MM.1S (cell line): ENCODE measurements at regions not wholly inside any gene's neighbourhood (a gene's known extent, or its start where the extent isn't known, plus 50 kb on each side); places are given as distances from the start of the nearest gene placed in this dataset.

ENCODE experiments used
- DNase-seq: peaks from one replicate; pipeline ENCODE4 v3.0.0-alpha.2; 2015
- H2AFZ ChIP-seq: fragments of 300-600 bp; sonication (generic); 2 replicates; pipeline ENCODE4 v1.6.0; 2016; ENCODE audit warnings: antibody characterized with exemption, low read length
- H3F3A ChIP-seq: fragments of 300-600 bp; sonication (generic); 2 replicates; pipeline ENCODE4 v1.6.1; 2016; ENCODE audit warnings: mild to moderate bottlenecking, antibody characterized with exemption, low read length, moderate library complexity, mixed read lengths; ENCODE audit not compliant: insufficient read depth
- H3K27ac ChIP-seq: fragments of 300-600 bp; sonication (generic); 2 replicates; pipeline ENCODE4 v1.5.1; 2016; ENCODE audit warnings: mild to moderate bottlenecking, low read length
- H3K27me3 ChIP-seq: fragments of 300-600 bp; sonication (generic); replicated peaks from 2 replicates; pipeline ENCODE4 v1.6.0; 2016; ENCODE audit warnings: low read length; ENCODE audit not compliant: insufficient read depth
- H3K36me3 ChIP-seq: fragments of 300-600 bp; sonication (generic); replicated peaks from 2 replicates; pipeline ENCODE4 v1.6.1; 2016; ENCODE audit warnings: mild to moderate bottlenecking, low read length, mixed read lengths; ENCODE audit not compliant: insufficient read depth
- H3K4me1 ChIP-seq: fragments of 300-600 bp; sonication (generic); 2 replicates; pipeline ENCODE4 v1.6.1; 2016; ENCODE audit warnings: low read length, mixed read lengths
- H3K4me2 ChIP-seq: fragments of 300-600 bp; sonication (generic); 2 replicates; pipeline ENCODE4 v1.6.0; 2016; ENCODE audit warnings: low read depth, low read length
- H3K4me3 ChIP-seq: fragments of 300-600 bp; sonication (generic); 2 replicates; pipeline ENCODE4 v1.5.1; 2016; ENCODE audit warnings: low read length, mixed read lengths
- H3K79me2 ChIP-seq: fragments of 300-600 bp; sonication (generic); 2 replicates; pipeline ENCODE4 v1.6.1; 2016; ENCODE audit warnings: mixed run types, low read length, mixed read lengths
- H3K9ac ChIP-seq: fragments of 300-600 bp; sonication (generic); 2 replicates; pipeline ENCODE4 v1.6.1; 2016; ENCODE audit warnings: low read length, mixed read lengths
- H3K9me2 ChIP-seq: fragments of 300-600 bp; sonication (generic); replicated peaks from 2 replicates; pipeline ENCODE4 v1.6.1; 2016; ENCODE audit warnings: mild to moderate bottlenecking, low read length, mixed read lengths; ENCODE audit not compliant: insufficient read depth
- H3K9me3 ChIP-seq: fragments of 300-600 bp; sonication (generic); replicated peaks from 2 replicates; pipeline ENCODE4 v1.6.1; 2016; ENCODE audit warnings: mild to moderate bottlenecking, low read length, mixed read lengths; ENCODE audit not compliant: insufficient read depth
- H4K20me1 ChIP-seq: fragments of 300-600 bp; sonication (generic); 2 replicates; pipeline ENCODE4 v1.6.1; 2016; ENCODE audit warnings: mild to moderate bottlenecking, low read length, moderate library complexity, mixed read lengths; ENCODE audit not compliant: insufficient read depth
- EZH2 ChIP-seq: fragments of 300-600 bp; sonication (generic); optimal IDR thresholded peaks from 2 replicates; pipeline ENCODE3; 2017; ENCODE audit warnings: low read depth, mild to moderate bottlenecking, antibody characterized with exemption, low read length, mixed read lengths
- EZH2phosphoT487 ChIP-seq: fragments of 300-600 bp; sonication (generic); IDR thresholded peaks from 2 replicates; pipeline ENCODE4 v1.6.1; 2018; ENCODE audit warnings: antibody characterized with exemption, low read length
- TF ChIP-seq, protein P1 (sequence below): fragments of 300-600 bp; sonication (generic); IDR thresholded peaks from 2 replicates; pipeline ENCODE4 v1.5.1; 2016; ENCODE audit warnings: antibody characterized with exemption, low read length, mixed read lengths

DNA sequence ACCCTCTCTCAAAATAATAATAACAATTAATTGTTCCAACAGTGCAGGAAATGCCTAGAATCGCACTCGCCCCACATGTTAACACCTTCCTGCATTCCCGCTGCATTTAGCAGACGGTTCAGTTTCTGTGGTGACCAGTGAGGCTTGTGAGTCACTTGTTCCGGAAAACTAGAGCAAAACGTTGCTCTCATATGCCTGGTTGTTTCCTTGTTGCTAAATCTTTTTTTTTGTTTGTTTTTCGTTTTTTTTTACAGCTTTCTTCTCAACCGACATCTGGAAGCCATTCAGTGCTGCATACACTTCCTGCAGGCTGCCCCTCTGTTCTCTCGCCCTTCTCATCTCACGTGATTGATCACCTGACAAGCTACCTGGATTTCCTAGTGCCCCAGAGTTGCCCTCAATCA is 56.9 kb upstream of the TMPRSS2 start:
- H3K4me3 ChIP-seq = no peak overlapping the region
- H2AFZ ChIP-seq = peak overlapping the region; percentile 76
- H3K27ac ChIP-seq = peak overlapping the region; percentile 54
- H3K79me2 ChIP-seq = no peaks in the 10 kb centered on the region
- DNase-seq = peak; percentile 71
- H3K9me3 ChIP-seq = no peaks in the 10 kb centered on the region
- H3K36me3 ChIP-seq = no peaks in the 10 kb centered on the region
- peak overlapping the region; percentile 35 for H3K4me2 ChIP-seq
- H4K20me1 ChIP-seq = no peaks in the 10 kb centered on the region
- H3F3A ChIP-seq = 0 out of 2 replicates have a peak, but pooled peaks cover 12% of the 10 kb centered on the region
- H3K27me3 ChIP-seq = peaks cover 13% of the 10 kb centered on the region; the same call in 1 of the 2 replicates
- TF ChIP-seq, protein P1, sequence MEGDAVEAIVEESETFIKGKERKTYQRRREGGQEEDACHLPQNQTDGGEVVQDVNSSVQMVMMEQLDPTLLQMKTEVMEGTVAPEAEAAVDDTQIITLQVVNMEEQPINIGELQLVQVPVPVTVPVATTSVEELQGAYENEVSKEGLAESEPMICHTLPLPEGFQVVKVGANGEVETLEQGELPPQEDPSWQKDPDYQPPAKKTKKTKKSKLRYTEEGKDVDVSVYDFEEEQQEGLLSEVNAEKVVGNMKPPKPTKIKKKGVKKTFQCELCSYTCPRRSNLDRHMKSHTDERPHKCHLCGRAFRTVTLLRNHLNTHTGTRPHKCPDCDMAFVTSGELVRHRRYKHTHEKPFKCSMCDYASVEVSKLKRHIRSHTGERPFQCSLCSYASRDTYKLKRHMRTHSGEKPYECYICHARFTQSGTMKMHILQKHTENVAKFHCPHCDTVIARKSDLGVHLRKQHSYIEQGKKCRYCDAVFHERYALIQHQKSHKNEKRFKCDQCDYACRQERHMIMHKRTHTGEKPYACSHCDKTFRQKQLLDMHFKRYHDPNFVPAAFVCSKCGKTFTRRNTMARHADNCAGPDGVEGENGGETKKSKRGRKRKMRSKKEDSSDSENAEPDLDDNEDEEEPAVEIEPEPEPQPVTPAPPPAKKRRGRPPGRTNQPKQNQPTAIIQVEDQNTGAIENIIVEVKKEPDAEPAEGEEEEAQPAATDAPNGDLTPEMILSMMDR = no peak
- no peak for TF ChIP-seq EZH2phosphoT487
- TF ChIP-seq EZH2 = no peak
- no peak overlapping the region for H3K9ac ChIP-seq
- no peaks in the 10 kb centered on the region for H3K9me2 ChIP-seq
- H3K4me1 ChIP-seq = peaks cover 25% of the 10 kb centered on the region

DNA sequence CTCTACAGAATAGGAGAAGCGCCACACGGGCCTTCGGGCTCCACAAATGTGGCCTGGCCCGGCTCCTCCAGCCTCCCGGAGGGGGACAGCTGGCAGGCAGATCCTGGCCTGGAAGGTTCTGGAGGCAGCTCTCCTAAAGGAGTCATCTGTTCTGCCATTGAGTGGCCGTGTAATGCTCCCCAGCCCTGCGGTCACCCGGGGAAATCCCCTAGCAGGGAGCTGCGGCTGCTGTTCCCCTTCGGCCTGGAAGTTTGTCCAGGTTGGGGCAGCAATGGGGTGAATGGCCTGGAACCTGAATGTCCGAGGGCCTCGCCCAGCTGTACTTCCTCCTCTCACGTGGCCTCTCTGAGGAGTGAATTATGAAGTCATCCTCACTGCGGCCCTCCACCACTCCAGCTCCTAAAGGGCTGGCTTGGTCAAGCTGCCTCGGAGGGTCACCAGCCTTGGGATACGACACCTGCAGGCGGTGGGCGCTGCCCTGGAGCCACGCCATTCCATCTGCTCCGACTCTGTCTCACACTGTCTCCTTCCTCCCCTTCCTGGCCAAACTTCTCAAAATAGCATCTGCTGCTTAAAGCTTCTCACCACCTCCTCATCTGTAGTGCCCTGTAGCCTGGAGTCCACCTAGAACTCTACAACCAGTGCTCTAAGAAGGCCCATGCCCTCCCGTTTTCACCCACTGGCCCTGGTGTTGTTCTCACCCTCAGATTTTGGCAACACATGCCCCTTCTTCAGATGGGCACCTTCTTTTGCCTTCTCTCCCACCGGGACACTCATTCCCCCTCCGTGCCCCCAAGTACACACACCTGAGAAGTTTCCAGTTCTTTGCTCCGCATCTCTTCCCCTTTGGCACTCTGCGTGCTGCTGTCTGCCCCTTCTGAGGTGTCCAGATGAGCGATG is 54.4 kb upstream of the TMPRSS2 start:
- Histone ChIP-seq H2AFZ (no peak overlapping the region), H4K20me1 (no peaks in the 10 kb centered on the region), H3K79me2 (no peaks in the 10 kb centered on the region), H3K36me3 (no peaks in the 10 kb centered on the region), H3K4me3 (no peak overlapping the region), H3K9me2 (no peaks in the 10 kb centered on the region), H3F3A (0 out of 2 replicates have a peak, but pooled peaks cover 12% of the 10 kb centered on the region), H3K4me2 (peak overlapping the region; percentile 10; the same call in 1 of the 2 replicates), H3K27ac (no peak overlapping the region), H3K9me3 (no peaks in the 10 kb centered on the region), H3K27me3 (peaks cover 8% of the 10 kb centered on the region; the same call in 1 of the 2 replicates), H3K4me1 (peaks cover 25% of the 10 kb centered on the region), H3K9ac (no peak overlapping the region)
- DNase-seq = peak; percentile 5
- TF ChIP-seq EZH2 (no peak), EZH2phosphoT487 (no peak)
- TF ChIP-seq, protein P1 = no peak

DNA sequence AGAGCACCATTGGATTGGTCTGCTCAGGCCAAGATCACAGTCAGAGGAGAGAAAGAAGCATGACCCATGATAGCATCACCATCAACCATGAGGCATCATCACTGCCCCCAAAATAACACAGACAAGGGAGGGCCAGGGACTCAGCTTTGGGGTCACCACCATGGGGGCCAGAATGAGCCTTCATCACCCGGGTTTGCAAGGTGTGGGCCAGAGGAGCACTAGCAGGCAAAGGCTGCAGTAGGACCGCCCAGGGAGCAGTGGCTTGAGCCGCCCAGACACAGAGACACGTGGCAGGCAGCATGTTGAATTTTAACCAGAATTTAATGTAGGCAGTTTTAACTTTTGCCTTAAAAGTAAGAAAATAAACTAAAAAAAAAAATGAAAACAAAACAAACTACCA is 53.7 kb upstream of the TMPRSS2 start:
- H4K20me1 ChIP-seq = no peaks in the 10 kb centered on the region
- H3K4me1 ChIP-seq = peaks cover 25% of the 10 kb centered on the region
- H3K4me2 ChIP-seq = peak overlapping the region; percentile 10; the same call in 1 of the 2 replicates
- peaks cover 8% of the 10 kb centered on the region; the same call in 1 of the 2 replicates for H3K27me3 ChIP-seq
- no peaks in the 10 kb centered on the region for H3K9me3 ChIP-seq
- H3K36me3 ChIP-seq = no peaks in the 10 kb centered on the region
- no peaks in the 10 kb centered on the region for H3K9me2 ChIP-seq
- TF ChIP-seq, protein P1 = no peak
- no peak for TF ChIP-seq EZH2phosphoT487
- no peak for TF ChIP-seq EZH2
- no peak overlapping the region for H3K4me3 ChIP-seq
- no peak overlapping the region for H2AFZ ChIP-seq
- no peak overlapping the region for H3K27ac ChIP-seq
- H3F3A ChIP-seq = 0 out of 2 replicates have a peak, but pooled peaks cover 12% of the 10 kb centered on the region
- H3K79me2 ChIP-seq = no peaks in the 10 kb centered on the region
- DNase-seq = no peak
- no peak overlapping the region for H3K9ac ChIP-seq
